Coronary artery (tissue), 2 donors: ENCODE measurements at regions not wholly inside any gene's neighbourhood (a gene's known extent, or its start where the extent isn't known, plus 50 kb on each side); places are given as distances from the start of the nearest gene placed in this dataset.

Source experiments
- DNase-seq: peaks from one replicate; pipeline ENCODE4 v3.0.0-alpha.2; 2017; ENCODE audit warnings: low spot score
- H3K27ac ChIP-seq, 2 donors: fragments of 200-600 bp; sonication (generic); one replicate each; pipeline ENCODE4 v1.5.1; 2016 to 2019
- H3K4me3 ChIP-seq: fragments of 200-600 bp; sonication (generic); 2 replicates; pipeline ENCODE4 v1.5.1; 2016; ENCODE audit warnings: mild to moderate bottlenecking, moderate library complexity
- CTCF ChIP-seq: fragments of 200-600 bp; sonication (generic); IDR thresholded peaks from one replicate; pipeline ENCODE4 v1.5.1; 2019; ENCODE audit warnings: antibody characterized with exemption

- TF ChIP-seq CTCF: no peak
- Histone ChIP-seq H3K27ac (no peak overlapping the region), H3K4me3 (no peak overlapping the region)
- DNase-seq: no peak
Measured at GRCh38 chr15:31243895-31244294, 82.7 kb upstream of the KLF13 start.

- no peak for TF ChIP-seq CTCF
- no peak overlapping the region for H3K27ac ChIP-seq
- peak; percentile 55 for DNase-seq
- no peak overlapping the region for H3K4me3 ChIP-seq
Measured at GRCh38 chr15:31245135-31245689, 81.4 kb upstream of the KLF13 start.

- no peak for DNase-seq
- H3K4me3 ChIP-seq: no peak overlapping the region
- no peak for TF ChIP-seq CTCF
- no peak overlapping the region for H3K27ac ChIP-seq
Measured at GRCh38 chr15:31245756-31246155, 80.9 kb upstream of the KLF13 start.

GRCh38 chr15:31247404-31247803 lies 79.2 kb upstream of the KLF13 start:
- Histone ChIP-seq H3K4me3 (no peak overlapping the region), H3K27ac (no peak overlapping the region)
- DNase-seq: no peak
- TF ChIP-seq CTCF: no peak

GRCh38 chr15:31248263-31248662 lies 78.4 kb upstream of the KLF13 start:
- H3K27ac ChIP-seq: no peak overlapping the region
- H3K4me3 ChIP-seq: no peak overlapping the region
- TF ChIP-seq CTCF: no peak
- no peak for DNase-seq

GRCh38 chr15:31248951-31249350 lies 77.7 kb upstream of the KLF13 start:
- H3K27ac ChIP-seq: no peak overlapping the region

More at GRCh38 chr15:31248951-31249350, 77.7 kb upstream of the KLF13 start:
- no peak overlapping the region for H3K4me3 ChIP-seq
- DNase-seq: no peak
- no peak for TF ChIP-seq CTCF
